HG02588 (cell line): ENCODE measurements at regions not wholly inside any gene's neighbourhood (a gene's known extent, or its start where the extent isn't known, plus 50 kb on each side); places are given as distances from the start of the nearest gene placed in this dataset.
"Not testable (repeated sequence)": the region's sequence is repeated elsewhere in the genome, so short reads cannot be mapped to it uniquely, and the experiment has no call there.

Experiments
- ATAC-seq: cut with Tn5 transposase; IDR thresholded peaks from one replicate; pipeline ENCODE4 v1.9.1; 2021; ENCODE audit warnings: mild to moderate bottlenecking, moderate library complexity; ENCODE audit not compliant: unreplicated experiment

DNA sequence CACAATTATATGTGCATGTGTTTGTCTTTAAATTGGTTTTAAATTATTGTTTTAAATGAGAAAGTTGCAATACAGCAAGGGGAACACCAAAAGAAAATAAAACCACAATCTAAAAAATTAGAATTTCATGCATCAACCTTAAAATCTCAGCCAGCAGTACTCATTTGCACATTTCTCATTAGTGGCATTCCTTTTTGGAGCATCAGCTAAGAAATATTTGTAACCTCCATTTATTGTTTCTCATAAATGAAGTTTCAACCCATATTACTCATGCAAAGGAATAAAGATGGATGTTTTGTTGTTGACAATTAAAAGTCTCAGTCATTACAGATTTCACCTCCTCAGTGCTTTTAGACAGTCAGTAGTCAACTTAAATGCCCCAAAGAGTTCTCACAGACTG, 160.1 kb downstream of the TBX15 start:
- ATAC-seq, result no peak

DNA sequence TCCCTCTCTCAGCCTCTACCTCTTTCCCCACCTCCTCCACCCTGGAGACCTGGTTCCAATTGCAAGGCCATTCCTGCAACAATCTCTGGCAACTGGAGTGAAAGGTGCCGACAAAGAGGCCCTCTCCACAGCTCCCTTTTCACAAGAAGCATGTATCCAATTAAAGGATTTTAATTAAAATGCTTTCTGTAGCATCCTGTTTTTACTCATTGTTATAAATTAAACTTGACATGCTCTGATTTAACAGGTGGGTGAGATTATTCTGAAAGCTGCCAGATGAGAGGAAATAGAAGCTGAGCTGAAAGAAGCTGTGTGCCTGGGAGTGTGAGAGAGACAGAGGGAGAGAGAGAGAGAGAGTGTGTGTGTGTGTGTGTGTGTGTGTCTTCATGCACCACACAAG, 160.5 kb downstream of the TBX15 start:
- no peak for ATAC-seq

DNA sequence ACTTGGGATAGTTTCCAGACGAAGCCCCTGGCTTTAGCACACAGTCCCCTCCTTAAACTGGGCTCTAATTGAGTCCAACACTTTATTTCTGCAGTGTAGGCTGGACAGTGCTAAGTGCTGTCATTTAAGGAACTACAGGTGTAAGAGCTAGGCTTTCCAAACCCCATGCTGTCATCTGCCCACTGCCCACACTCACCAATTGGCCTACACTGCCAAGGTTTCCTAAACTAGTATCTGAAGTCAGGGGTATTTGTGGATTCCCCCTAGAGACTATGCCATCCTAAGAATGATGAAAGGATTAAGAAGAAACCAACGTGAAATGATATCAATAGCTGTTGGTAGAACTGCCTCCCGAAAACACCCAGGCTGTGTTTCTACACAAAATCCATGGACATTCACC, 160.9 kb downstream of the TBX15 start:
- no peak for ATAC-seq

DNA sequence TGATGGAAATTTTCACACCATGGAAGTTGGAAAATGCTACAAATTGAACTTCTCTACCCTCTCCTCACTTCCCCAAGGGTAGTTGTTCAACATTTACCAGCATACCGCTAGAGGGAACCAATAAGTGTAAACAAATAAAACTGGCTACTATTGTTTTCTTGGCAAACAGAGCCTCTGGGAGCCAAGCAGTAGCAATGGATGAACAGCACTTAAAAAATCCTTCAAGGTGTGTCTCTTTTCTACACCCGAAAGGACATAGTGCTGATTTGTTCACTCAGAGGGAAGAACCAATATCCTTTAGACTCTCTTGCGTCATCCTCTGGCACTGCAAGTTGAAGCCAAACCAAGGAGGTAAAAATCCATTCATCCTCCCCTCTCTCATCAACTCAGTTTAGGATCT, 161.5 kb downstream of the TBX15 start:
- no peak for ATAC-seq

DNA sequence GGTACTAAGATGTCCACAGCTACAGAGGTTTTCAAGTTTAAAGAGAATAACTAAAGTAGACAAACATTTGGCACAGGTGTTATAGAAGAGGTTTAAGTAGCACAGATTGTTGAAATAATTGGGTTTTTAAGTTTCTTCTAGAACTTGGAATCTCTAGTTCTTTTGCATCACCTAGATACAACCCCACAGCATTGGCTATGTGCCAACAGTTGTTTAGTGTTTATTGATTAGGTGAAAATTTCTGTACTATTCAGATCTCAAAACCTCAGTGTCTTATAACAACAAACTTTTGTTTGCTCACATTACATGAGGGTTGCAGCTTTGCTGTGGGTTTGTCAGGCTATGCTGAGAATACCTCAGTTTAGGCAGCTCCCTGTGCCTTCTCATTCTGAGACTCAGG, 162.5 kb downstream of the TBX15 start:
- ATAC-seq, result no peak

DNA sequence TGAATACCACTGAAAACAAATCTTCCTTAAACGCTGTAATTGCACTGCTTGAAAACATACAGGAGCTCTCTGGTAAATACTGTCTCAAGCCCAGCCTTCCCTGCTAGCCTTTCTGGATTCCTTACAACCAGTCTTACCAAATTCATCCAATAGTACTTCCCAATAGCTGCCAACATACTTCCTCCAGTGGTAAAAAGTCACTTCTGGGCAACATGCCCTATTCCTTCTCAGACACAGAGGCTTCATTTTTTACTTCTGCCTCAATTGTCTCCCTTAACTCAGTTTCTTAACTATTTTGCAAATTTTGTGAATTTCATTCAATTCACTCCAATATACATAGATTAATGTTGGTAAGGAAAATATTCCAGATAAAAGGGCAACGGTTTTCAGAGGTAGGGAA, 166.3 kb downstream of the TBX15 start:
- ATAC-seq, result no peak

DNA sequence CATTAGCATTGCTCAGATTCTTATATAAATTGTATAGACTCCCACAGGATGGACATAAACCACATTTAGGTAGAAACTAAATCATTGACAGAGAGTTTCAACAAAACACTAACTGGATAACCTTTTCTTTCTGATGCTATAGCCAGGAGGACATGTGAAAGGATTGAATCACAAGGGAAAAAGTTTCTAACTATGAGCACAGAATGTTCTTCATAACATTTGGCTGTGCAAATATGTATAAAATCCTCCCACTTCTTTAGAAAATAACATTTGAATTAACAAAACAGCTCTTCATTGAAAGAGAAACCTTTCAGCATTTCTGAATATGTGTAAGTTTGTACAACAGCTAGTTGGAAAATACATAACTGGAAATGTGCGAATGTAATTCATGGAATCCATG, 167.3 kb downstream of the TBX15 start:
- ATAC-seq, result no peak

DNA sequence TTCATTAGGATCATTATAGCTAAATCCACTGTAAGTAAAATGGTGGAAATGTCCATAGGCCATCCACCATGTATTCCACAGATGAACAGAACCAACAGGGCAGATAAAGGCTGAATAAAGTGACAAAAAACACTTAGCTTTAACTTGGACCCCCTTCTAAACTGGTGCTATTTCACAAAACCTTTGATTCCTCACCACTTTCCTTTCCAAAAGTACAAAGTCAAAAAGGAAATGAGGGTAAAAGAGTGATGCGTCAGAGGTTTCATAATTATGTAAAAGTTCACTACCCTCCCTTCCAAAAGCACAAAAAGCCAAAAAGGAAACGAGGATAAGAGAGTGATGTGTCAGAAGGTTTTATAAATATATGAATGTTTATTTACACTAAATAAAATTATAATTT, 172.2 kb downstream of the TBX15 start:
- ATAC-seq, result no peak

DNA sequence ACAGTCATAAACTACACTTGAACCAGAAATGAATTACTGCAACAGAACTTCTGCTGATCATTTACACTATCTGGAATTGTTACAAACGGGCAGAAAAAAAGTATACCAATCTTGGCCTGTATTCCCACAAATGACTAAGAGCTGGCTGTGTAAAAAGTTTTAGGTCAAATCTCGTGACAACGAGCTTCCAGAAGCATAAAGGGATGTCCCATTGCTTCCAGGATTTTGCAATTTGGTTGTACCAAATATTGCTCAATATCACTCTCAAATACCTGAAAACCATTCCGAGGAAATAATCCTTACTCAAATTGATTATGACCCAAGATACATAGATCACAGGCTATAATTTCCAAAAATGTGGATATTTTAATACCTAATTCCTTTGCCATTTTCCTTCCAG, 175.6 kb downstream of the TBX15 start:
- ATAC-seq, result no peak

DNA sequence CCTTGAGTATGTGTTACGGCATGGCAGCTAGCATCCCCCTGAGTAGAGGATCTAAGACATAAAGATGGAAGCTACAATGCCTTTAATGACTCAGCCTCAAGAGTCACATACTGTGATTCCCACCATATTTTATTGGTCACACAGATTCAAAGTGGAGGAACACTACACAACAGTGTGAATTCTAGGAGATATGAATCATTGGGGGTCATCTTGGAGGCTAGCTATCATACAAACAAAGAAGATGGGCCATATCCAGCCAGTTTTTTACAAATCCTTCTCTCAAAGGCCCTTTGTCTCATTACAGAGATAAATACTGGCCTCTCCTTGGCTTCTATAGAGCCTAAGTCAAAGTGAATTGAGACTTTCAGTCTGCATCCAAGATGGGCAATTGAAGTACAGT, 177.0 kb downstream of the TBX15 start:
- no peak for ATAC-seq

DNA sequence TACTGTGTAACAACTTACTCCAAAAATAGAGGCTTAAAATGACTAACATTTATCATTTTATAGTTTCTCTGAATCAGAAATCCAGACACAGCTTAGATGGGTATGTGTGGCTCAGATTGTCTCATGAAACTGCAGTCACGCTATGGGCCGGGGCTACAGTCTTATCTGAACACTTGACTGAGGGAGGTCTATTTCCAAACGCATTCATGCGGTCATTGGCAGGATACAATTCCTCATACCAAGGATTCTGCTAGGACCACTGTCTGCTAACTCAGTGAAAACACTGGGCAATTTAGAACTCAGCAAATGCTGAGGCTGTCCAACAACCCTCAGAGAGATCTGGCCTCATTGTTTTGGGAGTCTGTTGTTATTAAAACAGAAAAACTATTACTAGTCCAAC, 178.6 kb downstream of the TBX15 start:
- no peak for ATAC-seq

DNA sequence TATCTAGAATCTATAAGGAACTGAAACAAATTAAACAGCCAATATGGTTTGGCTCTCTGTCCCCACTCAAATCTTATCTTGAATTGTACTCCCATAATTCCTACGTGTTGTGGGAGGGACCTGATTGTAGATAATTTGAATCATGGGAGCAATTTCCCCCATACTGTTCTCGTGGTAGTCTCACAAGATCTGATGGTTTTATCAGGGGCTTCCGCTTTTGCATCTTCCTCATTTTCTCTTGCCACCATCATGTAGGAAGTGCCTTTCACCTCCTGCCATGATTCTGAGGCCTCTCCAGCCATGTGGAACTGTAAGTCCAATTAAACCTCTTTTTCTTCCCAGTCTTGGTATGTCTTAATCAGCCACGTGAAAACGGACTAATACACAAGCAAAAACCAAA, 185.0 kb downstream of the TBX15 start:
- ATAC-seq, result not testable (repeated sequence)

DNA sequence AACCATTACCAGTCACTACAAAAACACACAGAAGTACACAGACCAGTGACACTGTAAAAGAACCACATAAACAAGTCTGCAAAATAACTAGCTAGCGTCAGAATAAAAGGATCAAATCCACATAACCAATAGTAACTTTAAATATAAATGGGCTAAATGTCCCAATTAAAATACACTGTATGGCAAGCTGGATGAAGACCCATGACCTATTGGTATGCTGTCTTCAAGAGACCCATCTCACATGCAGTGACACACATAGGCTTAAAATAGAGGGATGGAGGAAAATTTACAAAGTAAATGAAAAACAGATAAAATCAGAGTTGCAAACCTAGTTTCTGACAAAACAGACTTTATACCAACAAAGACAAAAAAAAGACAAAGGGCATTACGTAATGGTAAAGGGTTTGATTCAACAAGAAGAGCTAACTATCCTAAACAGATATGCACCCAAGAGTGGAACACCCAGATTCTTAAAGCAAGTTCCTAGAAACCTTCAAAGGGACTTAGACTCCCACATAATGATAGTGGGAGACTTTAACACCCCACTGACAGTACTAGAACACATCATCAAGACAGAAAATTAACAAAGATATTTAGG, 196.9 kb downstream of the TBX15 start:
- no peak for ATAC-seq

DNA sequence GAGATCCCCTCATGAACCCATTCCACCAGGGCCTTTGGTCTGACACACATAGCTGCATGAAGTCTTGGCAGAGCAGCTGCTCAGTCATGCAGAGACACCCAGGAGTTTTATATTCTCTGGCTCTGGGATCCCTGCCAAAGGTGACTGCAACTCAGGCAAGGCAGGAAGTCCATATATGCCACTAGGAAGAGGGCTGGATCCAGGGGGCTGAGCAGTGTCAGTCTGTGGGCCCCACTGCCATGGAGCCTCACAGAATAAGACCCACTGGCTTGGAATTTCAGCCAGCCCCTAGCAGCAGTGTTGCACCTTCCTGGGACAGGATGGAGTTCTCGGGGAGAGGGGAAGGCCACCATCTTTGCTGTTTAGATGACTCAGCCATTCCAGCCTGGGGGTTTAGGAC, 199.7 kb downstream of the TBX15 start:
- no peak for ATAC-seq

DNA sequence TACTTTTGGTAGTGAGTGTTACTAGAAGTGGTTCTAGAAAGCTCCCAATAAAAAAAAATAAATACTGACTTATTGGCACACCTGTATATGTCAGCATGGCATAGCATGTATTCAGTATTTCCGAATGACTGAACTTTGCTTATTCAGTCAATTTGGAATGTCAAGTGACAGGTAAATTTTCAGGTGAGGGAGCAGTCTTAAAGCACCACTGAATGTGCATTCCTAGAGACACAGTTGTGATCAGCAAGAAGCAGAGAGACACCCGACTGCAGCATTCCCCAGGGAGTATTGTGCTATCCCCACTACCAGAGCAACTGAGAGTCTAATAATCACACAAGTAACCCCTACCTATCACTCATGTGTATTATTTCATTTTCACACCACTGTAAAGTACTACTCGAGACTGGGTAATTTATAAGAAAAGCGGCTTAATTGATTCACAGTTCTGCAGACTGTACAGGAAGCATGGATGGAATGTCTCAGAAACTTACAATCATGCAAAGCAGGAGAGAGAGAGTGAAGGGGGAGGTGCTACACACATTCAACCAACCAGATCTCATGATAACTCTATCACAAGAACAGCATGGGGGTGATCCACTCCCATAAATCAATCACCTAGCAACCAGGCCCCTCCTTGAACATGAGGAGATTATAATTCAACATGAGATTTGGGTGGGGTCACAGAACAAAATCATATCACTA, 201.5 kb downstream of the TBX15 start:
- no peak for ATAC-seq

DNA sequence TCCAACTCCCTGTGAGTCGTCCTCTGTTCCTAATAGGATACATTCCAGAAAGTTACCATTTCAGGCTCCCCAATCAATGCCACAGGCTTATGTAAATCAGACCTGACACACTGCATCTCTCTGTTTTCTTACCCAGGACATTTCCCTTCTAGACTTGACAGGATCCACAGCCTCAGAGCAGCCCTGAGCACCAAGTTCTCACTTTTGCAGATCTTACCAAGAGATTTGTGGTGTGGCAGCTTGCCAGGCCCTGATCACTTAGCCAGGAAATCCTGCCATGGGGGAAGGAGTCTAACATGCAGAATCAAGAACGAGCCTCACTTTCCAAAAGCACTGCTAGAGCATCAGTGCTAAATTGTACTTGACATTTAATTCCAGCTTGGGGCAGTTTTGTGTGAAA, 202.9 kb downstream of the TBX15 start:
- ATAC-seq, result no peak

DNA sequence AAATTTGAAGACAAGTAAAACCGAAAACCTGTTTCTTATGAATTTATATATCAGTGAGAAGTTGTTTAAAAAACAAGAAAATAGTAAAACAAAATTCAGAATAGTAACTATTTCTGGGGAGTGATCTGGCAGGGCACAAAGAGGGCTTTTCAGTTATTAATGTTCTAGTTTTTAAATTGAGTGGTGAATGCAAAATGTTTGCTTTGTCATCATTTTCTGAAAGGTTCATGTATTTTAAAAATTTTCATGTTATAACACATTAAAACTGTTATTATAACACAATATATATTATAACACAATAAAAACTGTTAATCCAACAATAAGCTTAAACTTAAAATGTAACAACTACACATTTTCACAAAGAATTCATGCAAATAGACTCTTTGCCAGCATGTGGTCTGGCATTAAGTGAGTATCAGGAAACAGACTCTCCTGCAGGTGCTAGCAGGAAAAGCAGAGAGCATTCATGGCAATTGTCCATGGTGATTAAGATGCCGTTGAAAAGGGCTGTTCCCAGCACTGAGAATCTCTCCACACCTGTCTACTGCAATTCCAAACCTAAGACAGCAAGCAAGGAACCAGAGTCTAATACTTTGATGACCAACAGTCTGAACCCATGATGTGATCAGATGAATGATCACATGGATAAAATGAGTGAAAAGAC, 204.9 kb downstream of the TBX15 start:
- no peak for ATAC-seq

DNA sequence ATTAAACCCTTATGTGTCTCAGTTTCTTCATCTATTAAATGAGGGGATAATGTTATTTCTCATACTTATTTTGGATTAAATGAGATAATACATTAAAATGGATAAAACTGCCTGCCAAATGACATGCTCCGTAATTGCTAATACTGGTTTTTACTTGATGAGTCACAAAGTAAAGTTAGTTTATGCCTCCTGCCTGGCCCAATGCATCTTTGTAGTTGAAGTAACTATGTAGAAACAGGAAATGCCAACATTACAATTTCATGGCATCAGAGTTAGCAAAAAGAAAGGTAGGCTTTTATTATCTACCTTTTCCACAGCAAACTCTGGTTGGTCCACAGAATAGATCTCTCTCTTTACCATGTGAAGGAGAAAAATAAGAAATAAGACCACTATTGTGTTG, 214.5 kb downstream of the TBX15 start:
- ATAC-seq, result no peak

DNA sequence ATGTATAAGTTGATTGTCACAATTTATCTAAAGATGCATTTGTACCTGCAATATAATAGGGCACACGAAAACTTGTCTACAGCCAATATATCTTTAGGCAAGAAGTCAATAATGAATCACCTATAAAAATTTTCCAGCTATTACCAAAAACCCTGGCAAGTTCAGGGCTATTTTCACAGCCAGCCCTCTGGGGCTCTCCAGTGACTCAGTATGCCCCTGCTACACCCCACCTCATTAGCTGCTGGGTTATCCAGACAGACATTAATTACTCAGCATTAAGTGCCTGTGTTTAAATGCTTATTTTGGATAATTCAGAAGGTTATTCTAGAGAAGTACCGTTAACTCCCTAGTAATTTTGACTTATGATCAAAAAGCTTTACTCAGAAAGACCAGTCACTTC, 220.2 kb downstream of the TBX15 start:
- ATAC-seq, result no peak

DNA sequence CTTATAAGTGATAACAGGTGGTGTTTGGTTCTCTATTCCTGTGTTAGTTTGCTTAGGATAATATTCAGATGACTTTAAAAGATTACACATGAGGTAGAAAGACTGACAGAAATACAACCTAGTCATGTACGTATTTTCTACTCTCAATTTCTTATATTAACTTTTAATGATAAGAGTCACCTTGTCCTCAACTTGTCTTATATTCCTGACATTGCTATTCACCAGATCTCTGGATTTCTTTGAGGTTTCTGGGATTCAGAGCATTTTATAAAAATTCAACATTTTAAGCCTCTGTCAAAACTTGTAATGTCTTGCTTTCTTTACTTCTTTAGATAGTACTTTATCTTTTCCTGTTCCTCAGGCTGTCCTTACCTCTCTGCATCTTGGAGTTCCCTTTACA, 234.2 kb downstream of the TBX15 start:
- no peak for ATAC-seq

DNA sequence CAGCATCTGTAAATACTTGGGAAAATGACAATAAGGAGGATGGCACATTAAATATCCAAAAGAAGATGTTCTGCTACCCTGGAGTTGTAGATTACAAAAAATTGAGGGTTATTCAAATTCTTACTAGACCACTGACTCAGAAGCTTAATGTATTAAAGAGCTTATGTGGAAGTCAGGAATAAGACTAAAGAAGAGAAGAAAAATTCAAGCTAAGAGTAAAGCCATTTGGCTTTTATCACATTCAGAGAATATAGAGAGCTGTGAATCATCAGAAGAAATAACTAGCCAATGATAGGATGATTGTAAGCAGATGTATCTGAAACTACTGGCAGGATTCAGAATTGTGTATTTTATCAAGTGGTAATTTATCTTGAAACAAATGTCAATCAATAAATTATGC, 237.0 kb downstream of the TBX15 start:
- no peak for ATAC-seq

DNA sequence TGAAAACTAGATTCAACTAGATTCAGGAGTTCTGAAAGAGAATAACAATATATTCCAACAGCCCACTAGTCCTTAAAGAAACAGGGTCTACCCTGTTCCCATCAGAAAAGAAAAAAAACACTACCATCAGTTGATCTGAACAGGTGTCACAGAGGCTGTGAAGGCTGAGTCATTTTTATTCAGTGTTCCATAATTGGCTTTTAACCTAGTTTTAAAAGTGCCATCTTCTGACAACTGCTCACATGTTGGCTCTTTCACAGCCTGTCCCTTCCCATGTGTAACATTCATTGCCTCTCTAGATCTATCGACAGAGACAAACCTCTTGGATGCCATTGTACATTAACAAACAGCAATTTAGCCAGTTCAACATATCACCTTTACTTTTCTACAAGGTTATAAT, 243.7 kb downstream of the TBX15 start:
- no peak for ATAC-seq

DNA sequence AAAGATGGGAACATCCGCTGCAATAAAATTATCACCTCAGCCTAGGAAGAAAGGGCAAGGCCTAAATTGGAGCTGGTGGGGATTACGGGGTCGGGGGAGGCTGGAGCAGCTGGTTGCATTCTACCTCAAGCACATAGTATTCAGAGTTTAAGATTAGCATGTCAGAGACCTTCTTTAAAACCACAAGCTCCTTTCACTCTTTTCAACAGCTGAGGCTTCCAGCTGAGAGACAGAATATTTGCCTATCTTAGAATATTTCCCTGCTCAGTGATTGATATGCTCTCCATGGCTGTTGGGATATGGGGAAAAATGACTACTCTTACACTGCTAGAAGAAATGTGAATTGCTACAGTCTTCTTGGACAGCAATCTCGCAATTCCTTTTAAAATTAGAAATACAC, 248.6 kb downstream of the TBX15 start:
- ATAC-seq, result no peak
